SK-MEL-5 (cell line): ENCODE measurements at regions not wholly inside any gene's neighbourhood (a gene's known extent, or its start where the extent isn't known, plus 50 kb on each side); places are given as distances from the start of the nearest gene placed in this dataset.
"Not testable (repeated sequence)": the region's sequence is repeated elsewhere in the genome, so short reads cannot be mapped to it uniquely, and the experiment has no call there.

Experiments used
- DNase-seq: peaks from one replicate; pipeline ENCODE4 v3.0.0-alpha.2; 2016; ENCODE audit warnings: low read depth, low spot score
- in situ Hi-C: cut with HindIII; loops from 2 replicates; pipeline ENCODE4 v1.10.0; 2016; ENCODE audit warnings: low sequenced_read_pairs, high pct_unique_total_duplicates, low pct_unique_long_range_greater_than_20kb

DNA sequence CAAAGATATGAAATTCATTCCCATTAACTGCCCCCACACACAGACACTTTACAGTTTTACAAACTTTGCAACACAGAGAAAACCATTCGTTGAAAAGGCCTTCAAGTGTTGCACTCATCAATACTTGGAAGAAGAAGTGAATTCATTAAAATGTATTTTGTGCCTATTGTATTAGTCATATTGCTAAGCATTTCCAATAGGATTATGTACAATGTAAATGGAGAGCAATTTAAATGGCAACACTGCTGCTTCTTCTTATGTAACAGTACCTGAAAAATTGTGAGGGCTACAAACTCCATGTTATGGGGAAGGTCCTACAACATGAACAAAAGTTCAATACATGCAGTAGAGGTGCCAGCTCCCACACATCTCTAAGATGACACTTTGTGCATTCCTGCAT is 209.3 kb upstream of the POGK start:
- in situ Hi-C loops = no loop called here
- no peak for DNase-seq

DNA sequence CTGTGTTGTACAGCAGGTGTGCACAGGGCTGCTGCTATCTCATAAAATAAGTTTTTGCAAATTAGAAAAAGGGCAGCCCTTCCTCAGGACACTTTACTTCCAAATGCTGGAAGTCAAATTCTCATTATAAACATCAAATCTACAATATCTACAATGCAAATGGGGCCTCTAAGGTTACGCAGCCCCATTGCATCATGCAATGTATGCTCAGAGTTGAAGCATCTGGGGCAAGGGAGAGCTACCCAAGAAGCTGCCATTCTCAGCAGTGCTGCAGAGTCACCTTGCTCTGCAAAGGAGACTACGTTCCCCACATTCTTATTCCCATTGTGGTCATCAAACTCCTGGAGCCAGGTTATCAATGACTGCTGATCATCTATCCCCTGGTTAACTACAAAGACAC is 208.9 kb upstream of the POGK start:
- in situ Hi-C loops = no loop called here
- no peak for DNase-seq

DNA sequence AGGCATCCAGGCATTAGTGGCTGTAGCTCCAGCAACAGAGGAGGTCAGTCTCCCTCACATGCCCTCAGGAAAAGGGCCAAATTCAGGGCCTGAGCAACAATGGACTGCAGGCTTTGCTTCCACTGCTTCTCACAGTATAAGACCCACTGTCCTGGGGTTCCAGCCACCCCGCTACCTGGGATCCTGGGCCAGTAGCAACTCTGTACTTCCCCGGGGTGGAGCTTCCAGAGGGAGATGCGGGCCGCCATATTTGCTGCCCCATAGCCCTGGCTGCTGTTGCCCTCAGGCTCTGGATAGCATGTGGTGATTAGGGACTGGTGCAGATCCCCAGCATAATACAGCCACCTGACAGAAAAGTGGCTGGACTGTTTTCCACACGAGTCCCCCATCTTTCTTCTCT is 201.1 kb upstream of the POGK start:
- in situ Hi-C loops = no loop called here
- DNase-seq = no peak

DNA sequence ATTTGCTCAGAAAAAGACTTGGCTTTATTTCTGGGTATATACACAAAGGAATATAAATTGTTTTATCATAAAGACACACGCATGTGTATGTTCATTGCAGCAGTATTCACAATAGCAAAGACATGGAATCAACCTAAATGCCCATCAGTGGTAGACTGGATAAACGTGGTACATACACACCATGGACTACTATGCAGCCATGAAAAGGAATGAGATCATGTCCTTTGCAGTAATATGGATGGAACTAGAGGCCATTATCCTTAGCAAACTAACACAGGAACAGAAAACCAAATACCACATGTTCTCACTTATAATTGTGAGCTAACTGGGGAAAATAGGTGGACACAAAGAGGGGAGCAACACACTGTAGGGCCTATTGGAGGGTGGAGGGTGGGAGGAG is 182.0 kb upstream of the POGK start:
- in situ Hi-C loops, DNase-seq: not testable (repeated sequence)

DNA sequence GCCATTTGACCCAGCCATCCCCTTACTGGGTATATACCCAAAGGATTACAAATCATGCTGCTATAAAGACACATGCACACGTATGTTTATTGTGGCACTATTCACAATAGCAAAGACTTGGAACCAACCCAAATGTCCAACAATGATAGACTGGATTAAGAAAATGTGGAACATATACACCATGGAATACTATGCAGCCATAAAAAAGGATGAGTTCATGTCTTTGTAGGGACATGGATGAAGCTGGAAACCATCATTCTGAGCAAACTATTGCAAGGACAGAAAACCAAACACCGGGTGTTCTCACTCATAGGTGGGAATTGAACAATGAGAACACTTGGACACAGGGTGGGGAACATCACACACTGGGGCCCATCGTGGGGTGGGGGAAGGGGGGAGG is 172.5 kb upstream of the POGK start:
- in situ Hi-C loops, DNase-seq: not testable (repeated sequence)

DNA sequence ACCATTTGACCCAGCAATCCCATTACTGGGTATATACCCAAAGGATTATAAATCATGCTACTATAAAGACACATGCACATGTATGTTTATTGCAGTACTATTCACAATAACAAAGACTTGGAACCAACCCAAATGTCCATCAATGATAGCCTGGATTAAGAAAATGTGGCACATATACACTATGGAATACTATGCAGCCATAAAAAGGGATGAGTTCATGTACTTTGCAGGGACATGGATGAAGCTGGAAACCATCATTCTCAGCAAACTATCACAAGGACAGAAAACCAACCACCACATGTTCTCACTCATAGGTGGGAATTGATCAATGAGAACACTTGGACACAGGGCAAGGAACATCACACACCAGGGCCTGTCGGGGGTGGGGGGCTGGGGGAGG is 171.7 kb upstream of the POGK start:
- DNase-seq, in situ Hi-C loops: not testable (repeated sequence)

DNA sequence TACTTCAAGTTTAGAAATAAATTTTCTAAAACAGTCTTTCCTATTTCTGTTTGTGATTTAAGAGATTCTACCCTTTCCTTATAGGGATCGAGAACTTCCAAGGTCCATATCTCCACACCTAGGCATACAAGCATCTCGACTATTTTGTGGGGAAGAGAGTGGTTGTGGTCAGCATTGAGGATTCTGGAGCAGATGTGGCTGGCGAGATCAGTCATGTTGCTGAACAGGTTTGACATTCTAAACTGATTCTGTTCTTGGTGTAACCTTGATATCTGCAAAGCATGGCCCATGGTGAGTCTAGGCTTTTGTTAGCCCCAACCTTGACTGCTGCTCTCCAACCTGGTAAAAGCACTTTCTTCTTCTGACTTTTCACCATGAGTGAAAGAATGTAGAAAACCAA is 167.6 kb upstream of the POGK start:
- DNase-seq = no peak
- in situ Hi-C loops = no loop called here

DNA sequence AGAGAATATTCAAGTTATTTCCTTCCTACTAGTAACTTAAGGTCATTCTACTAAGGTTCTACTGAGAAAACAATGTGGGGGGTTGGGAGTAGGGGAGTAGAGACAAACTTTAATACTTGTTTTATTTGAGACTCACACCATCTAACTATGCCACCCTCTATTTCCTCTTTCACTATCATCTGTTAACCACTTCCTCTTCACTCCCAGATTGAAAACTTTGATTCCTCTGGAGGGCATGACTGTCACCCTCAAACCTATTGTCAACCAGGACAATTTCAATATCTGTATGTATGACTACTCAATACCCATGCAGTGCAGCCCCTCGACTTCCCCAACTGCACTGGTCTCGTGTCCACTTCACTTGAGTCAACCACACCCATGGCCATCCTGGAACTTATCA is 165.6 kb upstream of the POGK start:
- DNase-seq = no peak
- in situ Hi-C loops = no loop called here

DNA sequence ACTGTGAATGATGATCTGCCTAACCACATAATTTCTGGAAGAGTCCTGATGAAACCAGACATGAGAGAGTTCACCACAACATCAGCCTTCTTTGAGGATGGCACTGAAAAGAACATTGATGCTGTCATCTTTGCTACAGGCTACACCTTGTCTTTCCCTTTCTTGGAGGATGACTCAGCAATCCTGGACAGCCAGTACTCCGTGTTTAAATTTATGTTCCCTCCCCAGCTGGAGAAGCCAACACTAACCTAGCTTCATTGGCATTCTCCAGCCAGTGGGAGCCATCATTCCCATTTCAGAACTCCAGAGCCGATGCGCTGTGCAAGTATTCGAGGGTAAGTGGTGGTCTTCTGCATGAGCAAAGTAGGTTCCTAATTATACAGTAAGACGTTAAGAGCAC is 164.1 kb upstream of the POGK start:
- DNase-seq = no peak
- in situ Hi-C loops = no loop called here

DNA sequence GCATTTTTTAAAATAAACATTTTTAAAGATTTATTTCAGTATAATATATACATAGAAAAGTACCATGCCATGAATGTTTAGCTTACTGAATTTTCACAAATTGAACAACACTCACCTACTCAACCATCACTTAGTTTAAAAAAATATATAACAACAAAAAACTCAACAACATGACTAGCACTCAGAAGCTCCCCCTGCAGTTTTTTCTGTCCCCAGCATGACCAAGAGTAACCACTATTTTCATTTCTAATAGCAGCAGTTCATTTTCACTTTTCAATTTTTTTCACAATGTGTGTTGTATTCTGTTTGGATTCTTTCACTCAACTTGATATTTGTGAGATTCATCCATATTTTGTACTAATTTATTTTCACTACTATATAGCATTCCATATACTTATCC is 162.3 kb upstream of the POGK start:
- no peak for DNase-seq
- in situ Hi-C loops = no loop called here

DNA sequence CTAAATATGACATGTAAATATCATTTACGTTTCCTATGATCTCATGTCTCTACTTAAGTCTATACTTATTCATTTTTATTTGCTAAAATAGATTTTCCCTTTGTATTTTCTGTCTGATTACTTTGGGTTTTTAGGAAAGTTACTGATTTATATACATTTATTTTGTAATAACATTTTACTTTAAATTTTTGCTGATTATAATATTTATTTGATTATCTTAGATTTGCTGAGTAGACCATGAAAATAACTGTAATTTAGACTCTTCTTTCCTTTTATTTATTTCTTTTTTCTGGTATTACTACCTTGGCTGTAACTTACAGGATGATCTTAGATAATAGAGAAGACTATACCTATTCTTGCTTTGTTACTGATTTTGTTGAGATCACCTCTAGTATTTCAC is 159.9 kb upstream of the POGK start:
- DNase-seq = no peak
- in situ Hi-C loops = no loop called here

DNA sequence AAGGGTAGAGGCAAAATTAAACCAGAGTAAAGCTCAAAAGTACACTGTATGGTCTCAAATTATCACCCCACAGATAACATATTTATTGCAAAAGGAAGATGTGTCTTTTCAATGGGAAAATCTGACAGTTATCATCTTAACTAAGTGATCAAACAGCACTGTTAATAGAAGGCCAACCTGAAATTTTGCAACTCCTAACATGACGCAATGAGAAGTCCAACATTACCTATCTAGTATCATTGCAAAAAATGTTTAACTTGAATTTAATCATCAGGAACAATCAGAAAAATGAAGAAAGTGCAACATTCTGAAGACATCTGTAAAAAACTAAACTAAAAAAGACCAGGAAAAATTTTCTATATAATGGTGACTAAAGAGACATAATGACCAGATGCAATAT is 156.7 kb upstream of the POGK start:
- DNase-seq = no peak
- in situ Hi-C loops = no loop called here

DNA sequence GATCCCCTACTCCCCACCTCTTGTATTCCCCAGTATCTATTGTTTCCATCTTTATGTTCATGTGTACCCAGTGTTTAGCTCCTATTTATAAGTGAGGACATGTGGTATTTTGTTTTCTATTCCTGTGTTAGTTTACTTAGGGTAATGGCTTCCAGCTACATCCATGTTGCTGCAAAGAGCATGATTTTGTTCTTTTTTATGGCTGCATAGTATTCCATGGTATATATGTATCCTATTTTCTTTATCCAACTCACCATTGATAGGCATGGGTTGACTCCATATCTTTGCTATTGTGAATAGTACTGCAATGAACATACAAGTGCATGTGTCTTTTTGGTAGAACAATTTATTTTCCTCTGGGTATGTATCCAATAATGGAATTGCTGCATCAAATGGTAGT is 154.6 kb upstream of the POGK start:
- DNase-seq, in situ Hi-C loops: not testable (repeated sequence)

DNA sequence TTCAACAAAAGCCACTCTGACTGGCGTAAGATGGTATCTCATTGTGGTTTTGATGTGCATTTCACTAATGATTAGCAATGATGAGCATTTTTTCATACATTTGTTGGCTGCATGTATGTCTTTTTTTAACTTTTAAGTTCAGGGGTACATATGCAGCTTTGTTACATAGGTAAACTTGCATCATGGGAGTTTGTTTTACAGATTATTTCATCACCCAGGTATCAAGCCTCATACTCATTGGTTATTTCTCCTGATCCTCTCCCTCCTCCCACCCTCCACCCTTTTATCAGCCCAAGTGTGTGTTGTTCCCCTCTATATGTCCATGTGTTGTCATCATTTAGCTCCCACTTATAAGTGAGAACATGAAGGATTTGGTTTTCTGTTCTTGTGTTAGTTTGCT is 154.1 kb upstream of the POGK start:
- in situ Hi-C loops = no loop called here
- no peak for DNase-seq

DNA sequence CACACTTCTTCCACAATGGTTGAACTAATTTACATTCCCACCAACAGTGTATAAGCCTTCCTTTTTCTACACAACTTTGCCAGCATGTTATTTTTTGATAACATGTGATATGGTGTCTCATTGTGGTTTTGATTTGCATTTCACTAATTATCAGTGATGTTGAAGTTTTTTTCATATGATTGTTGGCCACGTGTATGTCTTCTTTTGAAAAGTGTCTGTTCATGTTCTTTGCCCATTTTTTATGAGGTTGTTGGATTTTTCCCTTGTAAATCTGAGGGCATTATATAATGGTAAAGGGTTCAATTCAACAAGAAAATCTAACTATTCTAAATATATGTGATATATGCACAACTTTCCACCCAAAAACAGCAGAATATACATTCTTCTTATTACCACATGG is 153.4 kb upstream of the POGK start:
- DNase-seq, in situ Hi-C loops: not testable (repeated sequence)

DNA sequence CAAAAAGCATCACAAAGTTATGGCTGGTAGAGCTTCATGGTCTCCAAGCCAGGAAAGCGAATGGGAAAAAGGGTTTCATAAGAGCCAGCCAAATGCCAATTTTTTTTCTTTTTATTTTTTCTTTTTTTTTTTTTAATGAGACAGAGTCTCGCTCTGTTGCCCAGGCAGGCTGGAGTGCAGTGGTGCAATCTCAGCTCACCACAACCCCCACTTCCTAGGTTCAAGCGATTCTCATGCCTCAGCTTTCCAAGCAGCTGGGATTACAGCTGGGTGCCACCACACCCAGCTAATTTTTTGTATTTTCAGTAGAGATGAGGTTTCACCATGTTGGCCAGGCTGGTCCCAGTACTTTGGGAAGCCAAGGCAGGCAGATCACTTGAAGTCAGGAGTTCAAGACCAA is 148.7 kb upstream of the POGK start:
- DNase-seq, in situ Hi-C loops: not testable (repeated sequence)

DNA sequence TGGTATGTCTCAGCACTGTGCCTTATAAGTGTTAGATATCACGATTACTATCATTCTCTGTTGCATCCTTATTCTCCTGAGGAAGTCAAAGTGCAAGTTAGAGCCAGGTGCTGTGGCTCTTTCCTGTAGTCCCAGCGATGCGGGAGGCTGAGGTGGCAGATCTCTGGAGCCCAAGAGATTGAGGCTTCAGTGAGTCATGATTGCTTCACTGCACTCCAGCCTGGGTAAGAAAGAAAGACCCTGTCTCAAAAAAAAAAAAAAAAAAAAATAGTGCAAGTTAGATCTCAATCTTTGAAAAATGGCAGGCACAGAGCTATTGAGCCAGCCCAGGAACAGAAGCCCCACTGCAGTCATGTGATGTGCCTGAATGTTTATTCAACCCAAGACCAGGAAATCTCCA is 147.8 kb upstream of the POGK start:
- DNase-seq = no peak
- in situ Hi-C loops = no loop called here

DNA sequence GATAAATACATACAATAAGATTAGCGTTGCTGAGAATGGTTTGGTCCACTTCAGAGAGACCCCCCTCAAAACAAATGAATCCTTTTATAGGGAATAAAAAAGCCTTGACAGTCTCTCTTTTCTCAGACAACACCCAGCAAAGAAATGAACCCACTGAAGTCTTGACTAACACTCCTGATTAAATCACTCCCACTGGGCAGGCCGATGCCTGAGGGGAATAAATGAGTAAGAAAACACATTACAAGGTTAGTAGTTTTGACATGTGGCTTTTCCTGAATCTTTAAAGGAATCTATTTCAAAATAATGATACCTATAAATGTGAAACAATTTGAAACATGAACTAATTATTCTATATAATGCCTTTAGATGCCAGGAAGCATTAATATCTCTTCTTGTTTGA is 146.9 kb upstream of the POGK start:
- DNase-seq = no peak
- in situ Hi-C loops = no loop called here

DNA sequence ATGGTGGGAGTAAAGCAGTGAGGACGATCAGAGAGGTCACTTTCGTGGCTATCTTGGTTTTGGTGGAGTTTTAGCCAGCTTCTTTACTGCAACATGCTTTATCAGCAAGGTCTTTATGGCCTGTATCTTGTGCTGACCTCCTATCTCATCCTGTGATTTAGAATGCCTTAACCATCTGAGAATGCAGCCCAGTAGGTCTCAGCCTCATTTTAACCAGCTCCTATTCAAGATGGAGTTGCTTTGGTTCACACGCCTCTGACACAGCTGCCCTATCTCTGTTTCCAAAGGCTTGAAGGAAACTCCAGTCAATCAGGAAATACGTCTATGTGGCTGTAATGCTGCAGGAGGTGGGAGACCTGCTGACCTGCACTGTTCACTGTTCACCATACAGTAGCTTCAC is 146.1 kb upstream of the POGK start:
- in situ Hi-C loops = no loop called here
- DNase-seq = no peak

DNA sequence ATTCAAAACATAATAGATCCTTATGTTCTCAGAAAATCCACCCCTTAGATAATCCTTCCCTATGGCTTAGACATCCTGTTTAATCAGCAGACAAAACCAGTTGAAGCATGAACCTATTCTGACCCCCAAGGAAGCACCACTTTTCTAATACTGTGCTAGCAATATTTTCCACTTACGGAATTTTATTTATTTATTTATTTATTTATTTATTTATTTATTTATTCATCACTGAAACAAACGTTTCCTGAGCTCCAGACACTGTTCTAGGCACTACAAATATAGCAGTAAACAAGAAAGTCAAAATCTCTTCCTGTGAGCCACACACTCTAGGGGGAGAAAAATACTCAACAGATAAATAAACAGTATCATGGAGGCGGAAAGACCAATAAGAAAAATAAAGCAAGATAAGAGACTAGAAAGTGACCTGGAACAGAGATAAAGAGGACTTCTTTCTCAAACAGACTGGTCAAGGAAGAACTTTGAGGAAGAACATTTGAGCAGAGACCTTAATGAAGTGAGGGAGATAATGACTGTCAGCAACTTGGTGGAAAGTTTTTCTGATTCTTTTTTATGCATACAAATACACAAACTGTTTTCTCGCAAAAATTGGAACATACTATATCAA is 145.5 kb upstream of the POGK start:
- in situ Hi-C loops = no loop called here
- no peak for DNase-seq
